Sigmoid colon (tissue), 4 donors: ENCODE measurements at regions not wholly inside any gene's neighbourhood (a gene's known extent, or its start where the extent isn't known, plus 50 kb on each side); places are given as distances from the start of the nearest gene placed in this dataset.

ENCODE experiments used
- CTCF ChIP-seq, 4 experiments: fragments of 450-650 bp in 3 of 4; fragments of 200-600 bp in 1 of 4; IDR thresholded peaks; one replicate each; pipeline ENCODE4 v1.5.1; 2016 to 2019; ENCODE audit warnings: antibody characterized with exemption in 4 of 4, mild to moderate bottlenecking in 3 of 4, moderate library complexity in 2 of 4
- EP300 ChIP-seq, 4 donors: sonication (generic); formaldehyde crosslinking; IDR thresholded peaks; one replicate each; pipeline ENCODE4 v1.6.1; 2017; ENCODE audit warnings: antibody characterized with exemption in 4 of 4
- POLR2A ChIP-seq, 2 donors: fragments of 450-650 bp; IDR thresholded peaks; one replicate each; pipeline ENCODE4 v1.6.1; 2016; ENCODE audit warnings: antibody characterized with exemption in 2 of 2, mild to moderate bottlenecking in 2 of 2, moderate library complexity in 2 of 2
- POLR2AphosphoS5 ChIP-seq, 4 donors: sonication (generic); formaldehyde crosslinking; IDR thresholded peaks; one replicate each; pipeline ENCODE4 v1.6.1; 2017; ENCODE audit warnings: antibody characterized with exemption in 4 of 4

DNA sequence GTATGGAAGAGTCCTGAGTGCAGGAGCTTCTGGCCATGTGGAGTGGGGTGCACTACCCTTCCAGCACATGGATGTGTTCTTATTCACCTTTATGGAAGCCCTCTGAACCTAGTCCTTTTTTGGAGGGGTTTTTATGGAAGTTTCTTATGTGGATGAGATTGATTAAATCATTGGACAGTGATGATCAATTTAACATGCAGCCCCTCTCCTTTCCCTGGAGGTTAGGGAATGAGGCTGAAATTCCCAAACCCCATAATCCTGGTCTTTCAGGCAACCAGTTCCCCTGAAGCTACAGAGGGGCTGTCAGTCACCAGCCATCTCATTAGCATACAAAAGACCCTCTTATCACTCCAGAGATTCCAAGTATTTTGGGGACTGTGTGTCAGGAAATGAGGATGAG, 183.9 kb upstream of the MAP3K7 start:
- no peak for TF ChIP-seq CTCF (IDR thresholded peaks at IDR 0.05)
- no peak for TF ChIP-seq POLR2A (IDR thresholded peaks at IDR 0.05)
- TF ChIP-seq POLR2AphosphoS5 (IDR thresholded peaks at IDR 0.05) = no peak
- no peak for TF ChIP-seq EP300 (IDR thresholded peaks at IDR 0.05)
